Fibroblast of skin of left quadriceps (primary cell): ENCODE measurements at regions not wholly inside any gene's neighbourhood (a gene's known extent, or its start where the extent isn't known, plus 50 kb on each side); places are given as distances from the start of the nearest gene placed in this dataset.

Experiments
- DNase-seq, 2 experiments: peaks; one replicate each; pipeline ENCODE4 v3.0.0-alpha.2; 2013; ENCODE audit warnings: low read depth in 2 of 2

DNA sequence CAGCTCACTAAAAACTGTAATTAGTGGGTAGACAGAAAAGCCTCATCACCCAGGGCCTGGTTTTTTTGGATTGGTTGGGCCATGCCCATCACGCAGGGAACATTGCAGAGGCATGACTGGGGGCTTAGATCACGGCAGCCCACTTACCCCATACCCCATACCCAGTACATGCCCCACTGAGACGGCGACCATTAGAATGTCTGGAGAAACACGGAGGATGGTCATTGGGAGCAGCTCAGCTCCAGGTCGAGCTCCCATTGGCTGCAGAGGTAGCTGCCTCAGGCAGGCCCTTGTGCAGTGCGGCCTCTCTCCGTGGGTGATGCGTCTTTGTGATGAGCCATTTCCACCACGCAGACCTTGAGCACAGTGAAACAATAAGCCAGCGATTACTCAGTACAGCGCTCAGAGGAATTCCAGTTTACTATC, 204.0 kb downstream of the GADD45G start:
- DNase-seq = no peak

GRCh38 chr9:89810431-89810830, 205.6 kb downstream of the GADD45G start:
- DNase-seq = no peak

DNA sequence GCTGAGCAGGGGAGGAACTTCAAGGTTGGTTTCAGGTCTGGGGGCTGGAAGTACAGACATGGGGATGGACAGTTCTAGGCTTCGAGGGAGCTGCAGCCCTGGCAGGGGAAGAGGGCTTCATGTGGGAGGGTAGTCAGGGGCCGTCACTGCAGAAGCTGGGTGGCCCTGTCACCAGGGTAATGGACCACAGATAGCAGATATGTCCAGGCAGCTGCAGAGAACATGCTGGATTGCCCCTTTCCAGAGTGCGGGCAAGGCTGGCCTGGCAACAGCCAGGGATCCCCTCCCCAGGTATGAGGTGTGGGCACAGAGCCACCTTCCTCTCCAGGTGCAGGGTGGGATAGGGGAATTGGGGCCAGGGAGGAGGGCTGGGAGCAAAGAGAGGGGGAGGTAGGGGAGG, 206.5 kb downstream of the GADD45G start:
- DNase-seq = no peak

- no peak for DNase-seq
Measured at GRCh38 chr9:89811886-89812450, 207.2 kb downstream of the GADD45G start.

DNA sequence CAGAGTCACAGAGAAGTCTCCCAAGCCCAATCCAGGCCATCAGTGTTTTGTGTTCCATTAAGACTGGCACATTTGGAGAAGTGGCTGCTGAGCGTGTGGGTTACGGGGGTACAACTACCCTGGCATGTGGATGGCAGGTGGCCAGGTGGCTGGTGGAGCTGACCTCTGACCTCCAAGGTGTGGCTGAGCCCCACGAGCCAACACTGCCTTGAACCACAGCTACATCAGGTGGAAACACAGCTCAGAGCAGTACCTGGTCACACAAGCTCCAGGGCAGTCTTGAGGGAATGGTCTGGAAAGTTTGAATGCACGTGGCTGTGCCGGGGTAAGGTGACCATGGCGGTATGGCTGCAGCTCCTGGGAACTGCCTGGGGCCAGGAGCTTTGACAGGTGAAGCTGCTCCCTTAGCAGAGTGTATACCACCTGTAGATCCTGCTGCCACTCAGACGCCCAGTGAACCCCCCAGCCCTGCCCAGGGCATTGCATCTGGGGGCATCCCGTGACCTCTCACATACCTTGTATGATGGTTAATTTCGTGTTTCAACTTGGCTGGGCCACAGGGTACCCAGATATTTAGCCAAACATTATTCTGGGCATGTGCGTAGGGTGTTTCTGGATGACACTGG, 207.9 kb downstream of the GADD45G start:
- no peak for DNase-seq

DNA sequence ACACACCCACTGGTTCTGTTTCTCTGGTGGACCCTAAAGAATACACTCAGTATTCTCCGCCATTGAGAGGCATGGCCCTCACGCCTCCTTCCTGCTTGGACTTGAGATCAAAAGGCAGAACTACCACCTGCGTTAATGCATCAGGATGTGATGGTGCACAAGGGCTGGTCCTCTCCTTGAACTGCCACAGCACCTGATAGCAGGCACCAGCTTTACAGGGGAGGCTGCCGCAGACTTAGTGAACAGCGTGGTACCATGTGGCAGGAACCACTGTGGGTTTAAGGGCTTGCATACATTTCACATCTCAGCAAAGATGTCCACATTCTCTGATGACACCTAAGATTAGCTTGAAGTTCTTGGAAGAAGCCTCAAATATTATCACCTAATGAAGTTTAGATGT, 208.7 kb downstream of the GADD45G start:
- no peak for DNase-seq

DNA sequence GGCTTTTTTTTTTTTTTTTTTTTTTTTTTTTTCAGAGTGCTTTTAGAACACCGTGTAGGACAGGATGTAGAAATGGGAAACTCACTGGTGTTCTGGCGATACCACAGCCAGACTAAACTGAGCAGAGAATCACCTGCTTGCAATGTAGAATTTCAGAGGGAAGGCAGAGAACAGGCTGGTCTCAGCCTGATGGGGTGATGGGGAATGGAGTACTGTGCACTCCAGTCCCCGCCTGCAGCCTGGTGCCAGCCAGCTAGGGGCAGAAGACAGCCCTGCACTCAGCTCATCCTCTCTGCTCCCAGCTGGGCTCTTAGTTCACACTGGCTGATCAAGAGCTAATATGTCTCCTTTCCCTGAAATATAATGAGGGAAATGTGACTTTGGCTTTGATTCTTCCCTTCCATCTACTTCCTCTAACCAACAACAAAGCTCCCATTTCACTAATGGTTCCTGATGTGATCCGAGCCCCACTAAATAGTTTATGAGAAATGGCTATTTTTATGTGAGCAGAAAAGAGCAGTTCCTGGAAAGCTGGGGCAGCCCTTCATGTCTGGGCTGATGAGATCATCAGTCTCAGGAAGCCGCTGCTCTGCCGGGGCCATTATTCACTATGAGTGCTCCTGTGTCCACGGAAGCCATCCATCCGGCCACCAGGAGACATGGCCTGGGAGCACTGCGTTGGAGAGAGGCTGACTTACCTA, 209.7 kb downstream of the GADD45G start:
- no peak for DNase-seq

DNA sequence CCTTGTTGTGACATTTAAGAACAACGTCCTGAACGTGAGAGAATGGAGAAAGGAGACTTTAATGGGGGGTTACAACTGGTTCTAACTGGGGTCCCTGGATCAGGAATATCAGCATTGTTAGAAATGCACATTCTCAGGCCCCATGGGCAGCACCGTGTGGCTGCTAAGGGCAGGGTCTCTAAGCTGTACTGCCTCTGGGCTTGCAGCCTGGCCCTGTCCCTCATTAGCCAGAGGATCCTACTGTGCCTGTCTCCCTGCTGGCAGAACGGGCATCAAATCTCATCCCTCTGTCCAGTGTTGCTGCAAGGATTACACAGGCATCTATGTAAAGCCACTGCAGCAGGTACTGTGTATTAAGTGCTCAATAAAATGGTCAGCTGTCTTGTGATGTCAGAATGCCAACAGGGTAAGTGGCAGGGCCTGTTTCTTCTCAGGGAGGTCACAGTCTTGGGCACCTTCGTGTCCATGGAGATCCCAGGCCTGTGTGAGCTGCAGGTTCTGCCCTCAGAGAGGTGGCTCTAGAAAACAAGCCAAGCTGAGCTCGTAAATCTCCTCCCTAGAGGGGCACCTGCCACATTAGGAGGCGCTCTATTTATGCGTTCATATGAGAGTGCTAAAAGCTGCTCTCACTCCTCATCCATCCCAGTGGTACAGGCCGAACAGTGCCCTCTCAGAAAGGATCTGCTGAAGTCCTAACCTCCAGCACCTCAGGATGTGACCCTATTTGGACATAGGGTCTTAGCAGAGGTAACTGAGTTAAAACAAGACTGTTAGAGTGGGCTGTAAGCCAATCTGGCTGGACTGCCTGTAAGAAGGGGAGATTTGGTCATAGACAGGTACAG, 210.5 kb downstream of the GADD45G start:
- DNase-seq = no peak

DNA sequence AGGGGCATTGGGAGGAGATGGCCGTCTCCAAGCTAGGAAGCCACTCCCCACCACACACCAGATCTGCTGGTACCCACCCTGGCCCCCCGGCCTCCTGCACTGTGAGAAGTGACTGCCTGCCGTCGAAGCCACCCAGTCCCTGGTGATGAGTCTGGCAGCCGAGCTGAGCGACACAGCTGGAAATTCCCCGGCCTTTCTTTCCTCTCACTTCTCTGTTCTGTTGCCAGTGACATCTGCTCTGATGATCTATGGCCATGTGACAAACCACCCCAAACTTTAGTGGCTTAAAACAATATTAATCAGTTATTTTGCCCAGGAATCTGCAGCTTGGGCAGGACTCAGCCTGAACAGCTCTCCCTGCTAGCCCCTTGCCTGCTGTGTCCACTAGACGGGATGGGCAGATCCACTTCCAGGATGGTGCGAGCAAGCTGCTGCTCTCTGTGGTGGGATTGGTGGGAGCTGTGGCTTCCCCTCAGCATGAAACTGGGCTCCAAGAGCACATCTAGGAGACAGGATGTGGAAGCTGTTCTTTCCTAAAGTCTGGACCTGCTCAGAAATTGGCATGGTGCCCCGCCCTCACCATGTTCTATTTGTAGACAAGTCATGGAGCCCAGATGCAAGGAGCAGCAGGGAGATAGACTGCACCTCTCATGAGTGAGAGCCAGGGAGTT, 211.2 kb downstream of the GADD45G start:
- no peak for DNase-seq

DNA sequence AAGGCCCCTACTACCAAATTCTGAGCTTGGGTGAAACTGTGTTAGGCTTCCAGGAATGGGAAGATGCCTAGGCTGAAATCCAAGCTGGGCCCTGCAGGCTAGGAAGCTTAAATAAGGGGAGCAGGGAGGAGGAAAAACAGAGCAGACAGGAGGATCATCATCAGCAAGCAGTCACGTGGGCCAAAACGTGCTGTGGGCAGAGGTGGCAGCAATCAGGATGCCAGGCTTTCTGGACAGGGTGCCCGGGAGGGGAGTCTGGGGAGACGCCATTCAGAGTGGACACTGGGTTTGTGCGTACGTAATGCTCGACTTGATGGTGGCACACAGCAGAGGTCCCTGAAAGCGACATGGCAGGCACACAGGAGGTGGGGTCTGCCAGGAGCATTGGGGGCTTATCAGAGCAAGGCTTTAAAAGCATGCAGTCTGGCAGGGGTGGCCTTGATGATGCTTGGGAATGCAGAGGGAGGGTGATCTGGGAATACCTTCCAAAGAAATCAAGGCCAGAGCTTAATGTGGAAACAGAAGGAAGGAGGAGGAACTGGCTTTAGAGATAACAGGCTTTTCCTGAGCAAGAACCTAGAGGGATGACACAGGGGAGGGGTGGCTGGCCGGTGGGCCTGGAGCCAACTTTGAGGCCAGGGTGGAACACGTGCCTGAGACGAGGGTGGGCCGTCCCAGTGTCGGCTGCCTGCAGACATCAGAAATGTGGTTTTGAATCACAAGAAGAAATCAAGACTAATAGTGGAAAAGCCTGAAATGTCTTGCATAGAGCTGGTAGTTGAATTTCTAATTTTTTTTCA, 212.5 kb downstream of the GADD45G start:
- no peak for DNase-seq

- DNase-seq = no peak
Measured at GRCh38 chr9:89820337-89820736, 215.5 kb downstream of the GADD45G start.

DNA sequence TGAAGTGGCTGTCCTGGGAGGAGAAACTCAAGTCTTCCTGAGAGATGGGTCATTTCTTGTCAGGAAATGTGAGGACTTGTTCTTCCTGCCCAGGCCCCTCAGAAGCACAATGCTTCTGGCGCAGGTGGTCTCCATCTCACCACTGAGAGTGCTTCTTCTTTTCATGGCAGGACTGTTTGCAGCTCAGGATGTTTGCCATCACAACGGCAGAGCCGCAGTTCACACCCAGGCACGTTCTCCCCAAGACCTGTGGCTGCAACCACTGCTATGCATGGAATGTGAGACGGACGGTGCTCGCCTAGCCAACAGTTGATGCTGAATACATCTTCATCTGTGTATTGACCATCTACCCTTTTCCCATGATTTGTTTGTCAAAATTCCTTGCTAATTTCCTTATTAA, 216.3 kb downstream of the GADD45G start:
- no peak for DNase-seq

- DNase-seq = no peak
Measured at GRCh38 chr9:89822996-89823395, 218.2 kb downstream of the GADD45G start.

GRCh38 chr9:89825669-89826068, 220.9 kb downstream of the GADD45G start:
- DNase-seq = no peak

- no peak for DNase-seq
Measured at GRCh38 chr9:89826186-89826585, 221.4 kb downstream of the GADD45G start.

DNA sequence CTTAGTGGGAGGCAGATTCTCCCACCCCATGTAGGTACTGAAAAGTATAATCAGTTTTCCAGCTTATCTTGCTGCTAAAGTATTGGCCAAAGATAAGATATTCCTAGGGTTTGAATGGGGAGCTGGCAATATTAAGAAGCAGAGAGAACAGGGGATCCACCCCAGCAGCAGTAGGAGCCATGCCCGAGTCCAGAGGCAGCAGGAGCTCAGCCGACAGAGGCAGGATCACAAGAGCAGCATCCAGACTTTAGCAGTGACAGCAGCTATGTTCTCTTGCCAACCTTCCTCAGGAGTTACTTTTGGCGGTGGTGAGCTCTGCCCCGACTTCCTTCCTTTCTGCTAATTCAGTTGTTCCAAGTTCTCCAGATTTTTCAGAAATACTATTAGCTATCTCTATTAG, 224.5 kb downstream of the GADD45G start:
- no peak for DNase-seq

DNA sequence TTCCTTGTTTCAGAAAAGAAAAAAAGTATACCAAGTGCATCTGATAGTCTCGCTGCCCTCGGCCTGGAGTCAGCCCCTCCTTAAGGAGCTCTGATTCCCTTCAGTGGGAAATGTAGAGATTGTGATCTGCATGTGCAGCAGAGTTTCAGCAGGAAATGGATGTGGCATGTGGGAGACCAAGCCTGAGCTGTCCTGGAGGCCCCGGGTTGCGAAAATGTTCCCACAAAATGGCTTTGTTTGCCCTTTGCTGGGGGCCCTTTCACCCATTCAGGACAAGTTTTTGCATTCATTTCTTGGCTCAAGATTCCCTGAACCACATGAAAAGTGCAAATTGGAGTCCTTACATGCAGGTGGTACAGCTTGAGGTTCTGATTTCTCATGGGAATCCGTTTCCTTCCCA, 230.9 kb downstream of the GADD45G start:
- DNase-seq = no peak

DNA sequence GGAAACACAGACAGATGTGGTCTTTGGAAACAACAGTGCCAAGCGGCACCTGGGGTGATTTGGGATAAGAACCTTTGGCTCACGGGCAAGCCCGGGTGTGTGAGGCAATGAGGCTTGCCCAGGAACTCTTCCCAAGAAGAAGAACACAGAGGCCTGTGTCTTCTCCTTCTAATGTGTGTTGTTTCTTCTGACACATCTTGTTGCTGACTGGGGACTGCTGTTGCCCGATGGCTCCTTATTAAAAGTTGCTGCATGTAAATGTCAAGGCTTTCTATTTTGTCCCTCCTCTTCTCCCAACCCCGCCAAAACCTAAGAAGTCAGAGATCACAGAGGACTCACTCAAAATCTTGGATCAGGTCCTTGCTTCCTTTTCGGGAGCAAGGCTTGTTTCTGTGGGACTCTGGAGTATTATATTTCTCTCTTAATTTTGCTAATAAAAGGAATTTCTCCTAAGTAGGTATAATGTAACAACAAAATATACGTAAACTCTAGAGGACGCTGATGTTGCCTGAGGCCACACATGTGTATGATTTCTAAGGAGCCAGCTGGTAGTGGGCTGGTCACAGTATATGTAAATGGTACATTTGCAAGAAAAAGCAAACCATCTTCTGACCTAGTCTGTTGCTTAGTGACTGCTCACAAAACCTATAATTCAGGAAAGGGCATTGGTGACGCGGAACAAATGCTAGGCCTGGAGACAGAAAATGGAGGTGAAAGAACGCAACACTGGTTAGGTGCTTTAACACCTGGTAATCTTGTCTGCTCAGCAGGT, 232.5 kb downstream of the GADD45G start:
- no peak for DNase-seq

GRCh38 chr9:89837934-89838310, 233.1 kb downstream of the GADD45G start:
- no peak for DNase-seq

- no peak for DNase-seq
Measured at GRCh38 chr9:89838621-89839020, 233.8 kb downstream of the GADD45G start.
